ENCODE measurements at regions not wholly inside any gene's neighbourhood (a gene's known extent, or its start where the extent isn't known, plus 50 kb on each side); places are given as distances from the start of the nearest gene placed in this dataset.

- no peak for TF ChIP-seq REST (IDR thresholded peaks at IDR 0.05; ENCODE audit: unreplicated experiment)
- no peak for TF ChIP-seq CTCF (conservative IDR thresholded peaks at IDR 0.05; ENCODE audit: low read depth in 2 of 2)
- TF ChIP-seq POLR2AphosphoS5 (IDR thresholded peaks at IDR 0.05; ENCODE audit: low read depth): no peak
- TF ChIP-seq NANOG (IDR thresholded peaks at IDR 0.05; ENCODE audit: borderline replicate concordance): no peak
- no peak for TF ChIP-seq EZH2 (IDR thresholded peaks at IDR 0.05; ENCODE audit: low read depth, unreplicated experiment)
These were observed 80.2 kb upstream of the ZBTB40 start for GRCh38 chr1:22371408-22371807.
